SIG-M5 treated with dmso at 0.1 percent for 504 hours (cell line): ENCODE measurements at regions not wholly inside any gene's neighbourhood (a gene's known extent, or its start where the extent isn't known, plus 50 kb on each side); places are given as distances from the start of the nearest gene placed in this dataset.

ENCODE experiments used
- DNase-seq: peaks from one replicate; lab custom pipeline; 2025; ENCODE audit not compliant: unreplicated experiment; lab: John Stamatoyannopoulos, UW

DNA sequence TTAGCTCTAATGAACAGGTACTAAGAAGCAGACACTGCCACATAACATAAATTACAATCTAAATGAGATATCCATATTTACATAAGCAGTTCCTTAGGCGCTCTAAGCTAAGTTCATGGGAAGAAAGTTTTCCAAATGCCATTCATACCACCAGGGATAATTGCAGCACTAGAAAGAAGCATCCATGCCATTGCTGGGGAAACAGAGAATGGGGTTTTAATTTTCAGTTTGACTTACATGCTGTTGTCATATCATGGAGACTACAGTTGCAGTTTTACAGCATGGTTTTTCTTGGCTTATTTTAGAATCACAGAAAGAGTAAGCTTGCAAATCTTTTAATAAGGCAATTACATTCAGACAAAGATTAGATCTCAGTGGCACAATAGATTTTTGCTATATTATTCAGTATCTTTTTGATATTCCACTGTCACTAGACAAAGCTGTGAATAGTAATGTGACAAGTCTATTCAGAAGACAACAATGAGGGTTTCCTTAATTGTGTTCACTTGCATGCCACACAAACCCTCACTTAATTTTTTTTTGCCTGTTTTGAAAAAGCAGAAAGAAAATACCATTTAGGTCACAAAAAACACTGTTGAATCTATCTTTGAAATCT lies 108.4 kb upstream of the ELAVL2 start:
- DNase-seq: no peak

DNA sequence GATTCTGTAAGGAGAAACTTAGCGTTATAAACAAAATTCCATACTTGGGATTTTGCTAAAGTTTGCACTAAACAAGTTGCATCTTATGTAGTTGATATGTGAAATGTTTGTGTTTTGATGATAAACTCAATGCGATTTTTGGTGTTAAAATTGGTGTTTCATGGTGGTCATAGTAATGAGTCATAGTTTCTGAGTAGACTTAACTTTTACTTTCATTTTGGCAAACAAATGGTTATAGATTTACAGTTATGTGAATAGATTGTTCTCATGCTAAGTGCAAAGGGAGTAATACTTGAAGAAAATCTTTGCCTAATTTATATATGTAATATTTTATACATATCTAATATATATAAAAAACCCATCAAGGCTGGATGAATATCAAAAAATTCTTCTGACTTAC lies 107.3 kb upstream of the ELAVL2 start:
- DNase-seq: no peak

GRCh38 chr9:23926368-23926767 lies 100.3 kb upstream of the ELAVL2 start:
- DNase-seq: no peak

DNA sequence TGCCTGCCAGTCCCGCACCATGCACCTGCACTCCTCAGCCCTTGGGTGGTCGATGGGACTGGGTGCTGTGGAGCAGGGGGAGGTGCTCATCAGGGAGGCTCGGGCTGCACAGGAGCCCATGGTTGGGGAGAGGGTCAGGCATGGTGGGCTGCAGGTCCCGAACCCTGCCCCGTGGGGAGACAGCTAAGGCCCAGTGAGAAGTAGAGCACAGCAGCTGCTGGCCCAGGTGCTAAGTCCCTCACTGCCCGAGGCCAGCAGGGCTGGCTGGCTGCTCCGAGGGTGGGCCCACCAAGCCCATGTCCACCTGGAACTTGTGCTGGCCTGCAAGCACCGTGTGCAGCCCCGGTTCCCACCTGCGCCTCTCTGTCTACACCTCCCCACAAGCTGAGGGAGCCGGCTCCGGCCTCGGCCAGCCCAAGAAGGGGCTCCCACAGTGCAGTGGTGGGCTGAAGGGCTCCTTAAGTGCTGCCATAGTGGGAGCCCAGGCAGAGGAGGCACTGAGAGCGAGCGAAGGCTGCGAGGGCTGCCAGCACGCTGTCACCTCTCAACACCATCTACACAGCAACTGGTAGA lies 88.5 kb upstream of the ELAVL2 start:
- DNase-seq: no peak

GRCh38 chr9:23907343-23907742 lies 81.3 kb upstream of the ELAVL2 start:
- DNase-seq: no peak

DNA sequence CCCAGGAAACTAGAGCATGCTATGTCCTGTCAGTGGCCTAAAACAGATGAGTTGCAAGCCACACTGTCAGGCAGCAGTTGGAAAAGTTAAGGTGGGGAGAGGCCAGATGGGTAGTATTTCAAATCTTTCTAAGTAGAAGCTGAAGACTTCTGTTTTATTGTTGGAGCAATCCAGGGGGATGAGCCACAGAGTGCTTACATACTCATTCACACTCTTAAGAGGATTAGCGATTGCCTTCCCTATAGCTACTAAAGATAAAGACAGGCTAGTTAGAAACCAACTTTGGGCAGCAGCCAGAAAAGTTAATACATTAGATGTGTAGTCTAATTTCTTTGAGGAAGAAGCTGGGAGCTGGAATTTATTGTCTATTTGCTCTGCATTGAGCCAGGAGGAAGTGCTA lies 61.7 kb upstream of the ELAVL2 start:
- no peak for DNase-seq
